Gastroesophageal sphincter (tissue), 3 donors: ENCODE measurements at regions not wholly inside any gene's neighbourhood (a gene's known extent, or its start where the extent isn't known, plus 50 kb on each side); places are given as distances from the start of the nearest gene placed in this dataset.

ENCODE experiments used
- CTCF ChIP-seq, 4 experiments: fragments of 200-600 bp in 2 of 4; fragments of 450-650 bp in 2 of 4; sonication (generic) in 1 of 4; IDR thresholded peaks; one replicate each; pipeline ENCODE4 v1.5.1; 2017 to 2019; ENCODE audit warnings: antibody characterized with exemption in 4 of 4, mild to moderate bottlenecking in 2 of 4, moderate library complexity in 2 of 4
- EP300 ChIP-seq: sonication (generic); formaldehyde crosslinking; IDR thresholded peaks from one replicate; pipeline ENCODE4 v1.6.1; 2017; ENCODE audit warnings: antibody characterized with exemption, mild to moderate bottlenecking
- POLR2A ChIP-seq, 2 donors: fragments of 450-650 bp; IDR thresholded peaks; one replicate each; pipeline ENCODE4 v1.6.1; 2017; ENCODE audit warnings: antibody characterized with exemption in 2 of 2, mild to moderate bottlenecking in 2 of 2, moderate library complexity in 1 of 2
- POLR2AphosphoS5 ChIP-seq: sonication (generic); formaldehyde crosslinking; IDR thresholded peaks from one replicate; pipeline ENCODE4 v1.6.1; 2017; ENCODE audit warnings: antibody characterized with exemption

- TF ChIP-seq CTCF (IDR thresholded peaks at IDR 0.05) = no peak
- TF ChIP-seq POLR2A (IDR thresholded peaks at IDR 0.05) = no peak
- TF ChIP-seq POLR2AphosphoS5 = no peak
- no peak for TF ChIP-seq EP300
These were observed 166.2 kb upstream of the DTNA start for GRCh38 chr18:34543945-34544344.
